ENCODE measurements at regions not wholly inside any gene's neighbourhood (a gene's known extent, or its start where the extent isn't known, plus 50 kb on each side); places are given as distances from the start of the nearest gene placed in this dataset.

DNA sequence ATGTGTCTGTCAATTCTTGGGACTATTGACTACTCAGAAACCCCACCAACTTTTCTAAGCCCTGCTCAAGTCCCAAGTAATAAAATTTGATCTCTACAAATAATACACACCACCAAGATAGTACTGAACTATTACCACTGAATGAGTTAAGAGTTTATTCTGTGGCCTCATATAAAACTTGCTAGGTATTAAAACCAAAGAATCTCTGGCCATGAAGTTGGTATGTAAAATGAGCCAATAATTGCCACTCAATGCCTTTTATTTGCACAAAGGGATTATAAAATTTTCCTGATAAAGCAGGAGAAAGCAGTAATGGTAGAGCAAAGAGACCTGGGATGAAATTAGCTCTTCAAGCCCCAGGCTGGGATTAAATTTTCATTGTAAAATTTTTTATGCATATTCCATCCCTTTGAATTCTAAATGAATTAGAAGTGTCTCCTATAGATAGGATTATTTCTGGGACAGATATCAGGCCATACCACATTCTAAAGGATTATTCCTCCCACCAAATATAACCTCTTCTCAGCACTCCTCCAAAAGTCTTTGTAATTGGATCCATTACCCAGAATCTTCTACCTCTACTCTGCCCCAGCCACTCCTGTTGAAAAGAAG, 450.5 kb upstream of the ACVR2A start:
- no peak for DNase-seq

DNA sequence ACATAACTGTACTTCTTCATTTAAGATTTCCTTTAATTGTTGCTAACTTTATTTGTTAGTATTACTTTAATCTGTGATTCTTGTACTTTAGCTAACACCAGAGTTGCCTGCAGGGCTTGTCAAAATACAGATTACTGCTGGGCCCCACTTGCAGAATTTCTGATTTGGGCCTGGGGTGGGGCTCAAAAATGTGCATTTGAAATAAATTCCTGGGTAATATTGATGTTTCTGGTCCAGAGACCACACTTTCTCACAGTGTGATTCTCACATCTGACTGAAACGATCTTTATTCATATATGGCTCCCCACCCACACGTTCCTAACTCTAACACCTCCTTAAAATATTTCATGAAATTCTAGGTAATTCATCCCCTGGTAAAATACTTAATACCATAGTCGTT, 452.6 kb upstream of the ACVR2A start:
- DNase-seq = no peak

DNA sequence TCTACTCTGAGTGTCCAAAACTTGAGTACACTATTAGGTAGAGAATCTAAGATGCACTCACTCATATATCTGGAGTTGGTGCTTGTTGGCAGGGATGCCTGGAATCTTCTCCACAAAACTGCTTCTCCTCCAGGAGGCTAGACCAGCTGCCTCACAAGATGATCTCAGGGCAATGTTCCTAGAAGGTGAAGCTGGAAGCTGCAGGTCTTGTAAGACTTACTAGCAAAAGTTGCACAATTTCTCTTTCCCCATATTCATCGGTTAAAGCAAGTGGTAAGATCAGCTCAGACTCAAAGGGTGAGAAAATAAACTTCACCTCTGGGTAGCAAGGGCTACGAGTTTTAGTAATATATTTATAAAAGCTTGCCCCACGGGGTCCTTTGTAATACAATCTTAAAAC, 454.4 kb upstream of the ACVR2A start:
- no peak for DNase-seq

DNA sequence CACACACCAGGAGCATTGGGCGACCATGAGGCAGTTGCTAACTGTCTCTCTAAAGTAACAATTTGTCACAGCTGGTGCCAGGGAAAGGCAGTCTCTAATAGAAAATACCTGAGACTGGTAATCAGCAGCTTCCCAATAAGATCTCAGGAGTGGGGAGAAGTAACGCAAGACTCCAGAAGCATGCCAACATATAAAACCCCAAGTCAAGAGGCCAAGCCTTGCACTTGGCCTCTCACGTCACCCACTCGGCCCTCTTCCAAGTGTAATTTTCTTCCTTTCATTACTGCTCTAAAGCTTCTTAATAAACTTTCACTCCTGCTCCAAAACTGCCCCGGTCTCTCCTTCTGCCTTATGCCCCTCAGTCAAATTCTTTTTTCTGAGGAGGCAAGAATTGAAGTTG, 455.6 kb upstream of the ACVR2A start:
- DNase-seq = no peak

DNA sequence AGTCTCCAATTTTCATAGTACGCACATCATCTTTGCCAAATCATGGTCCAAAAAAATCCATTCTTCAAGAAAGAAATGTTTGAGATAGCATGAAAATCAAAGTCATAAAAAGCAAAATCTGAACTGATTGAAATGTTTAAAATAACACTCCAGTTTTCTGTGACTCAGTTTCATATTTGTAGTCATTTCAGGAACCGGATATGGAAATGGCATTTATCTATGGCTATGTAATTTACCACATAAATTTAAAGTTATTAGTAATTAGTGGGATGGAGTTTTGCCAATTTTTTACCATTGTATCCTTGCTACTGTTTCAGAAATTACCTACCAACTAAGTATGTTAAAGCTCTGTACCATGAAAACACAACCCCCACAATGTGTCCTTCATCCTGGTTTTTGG, 456.6 kb upstream of the ACVR2A start:
- DNase-seq = no peak

DNA sequence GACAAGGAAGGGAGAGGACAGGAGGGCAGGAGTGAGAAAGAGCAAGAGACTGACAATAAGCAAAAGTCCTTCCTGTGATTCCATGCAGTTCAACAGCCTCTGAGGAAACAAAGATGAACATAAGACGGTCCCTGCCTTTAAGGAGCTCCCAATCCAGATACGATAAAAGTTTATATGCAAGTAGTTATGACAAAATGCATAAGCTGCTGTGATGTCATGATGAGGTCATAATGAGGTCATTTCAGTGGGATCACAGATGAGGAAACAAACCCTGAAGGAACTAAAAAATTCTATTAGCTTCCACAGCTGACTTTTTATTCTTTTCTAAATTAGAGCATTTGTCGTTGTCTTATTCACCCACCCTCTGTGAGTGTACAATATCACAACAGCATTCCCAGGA, 458.5 kb upstream of the ACVR2A start:
- DNase-seq = no peak

DNA sequence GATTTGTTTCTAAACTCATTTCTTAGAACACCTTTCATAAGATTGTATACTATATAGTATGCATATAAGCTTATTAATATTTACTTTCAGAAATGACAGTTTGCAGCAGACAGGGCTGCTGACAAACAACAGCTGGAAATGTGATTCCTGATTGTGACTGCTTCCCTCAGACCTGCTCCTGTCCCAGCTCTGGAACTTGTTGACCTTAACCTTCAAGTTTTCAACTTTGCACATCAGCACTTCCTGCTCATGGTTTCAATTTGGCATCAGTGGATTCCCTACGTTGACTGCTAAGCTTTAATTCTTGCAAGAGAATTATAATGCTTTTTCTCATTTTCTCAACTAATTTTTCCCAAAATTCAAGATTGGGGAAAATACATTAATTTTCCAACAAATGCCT, 459.2 kb upstream of the ACVR2A start:
- no peak for DNase-seq

DNA sequence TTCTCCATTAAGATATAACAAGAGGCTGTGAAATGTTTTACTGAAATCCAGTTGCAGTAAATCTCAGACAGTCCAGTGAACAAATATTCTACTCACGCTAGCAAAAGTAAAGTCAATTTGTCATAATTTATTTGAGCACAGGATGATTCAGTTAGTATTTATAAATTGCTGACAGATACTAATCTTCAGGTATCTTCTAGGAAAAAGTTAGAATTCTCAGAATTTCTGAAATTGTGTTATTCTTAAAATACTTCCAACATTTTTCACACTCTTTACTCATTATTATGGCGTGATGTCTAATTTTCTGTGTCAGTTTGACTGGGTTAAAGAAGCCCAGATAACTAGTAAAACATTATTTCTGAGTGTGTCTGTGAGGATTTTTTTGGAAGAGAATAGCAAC, 460.2 kb upstream of the ACVR2A start:
- no peak for DNase-seq

DNA sequence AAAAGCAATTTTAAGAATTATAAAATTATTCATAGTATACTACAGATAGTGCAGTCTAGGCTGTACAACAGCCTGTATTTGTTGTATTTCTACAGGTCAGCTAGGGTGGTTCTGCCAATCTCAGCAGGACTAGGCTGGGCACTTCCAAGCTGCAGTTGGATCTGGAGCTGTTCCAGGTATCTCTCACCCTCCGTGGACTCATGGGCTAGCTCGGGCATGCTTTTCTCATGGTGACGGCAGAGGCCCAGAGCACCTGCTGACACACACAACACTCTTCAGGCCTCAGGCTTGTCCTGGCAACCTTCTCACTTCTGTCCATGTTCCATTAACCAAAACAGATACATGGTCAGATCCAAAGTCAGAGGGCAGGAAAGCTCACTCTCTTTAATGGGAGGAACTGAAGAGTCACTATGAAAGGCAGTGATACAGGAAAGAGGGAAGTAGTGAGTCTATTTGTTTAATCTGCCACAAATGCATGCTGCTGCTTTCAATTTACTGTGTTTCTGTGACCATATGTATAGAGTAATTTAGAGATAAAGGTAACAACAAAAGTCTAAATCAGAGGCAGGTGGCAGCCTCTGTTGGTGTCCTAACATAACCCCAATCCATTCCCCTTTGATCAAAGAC, 462.4 kb upstream of the ACVR2A start:
- DNase-seq = no peak

DNA sequence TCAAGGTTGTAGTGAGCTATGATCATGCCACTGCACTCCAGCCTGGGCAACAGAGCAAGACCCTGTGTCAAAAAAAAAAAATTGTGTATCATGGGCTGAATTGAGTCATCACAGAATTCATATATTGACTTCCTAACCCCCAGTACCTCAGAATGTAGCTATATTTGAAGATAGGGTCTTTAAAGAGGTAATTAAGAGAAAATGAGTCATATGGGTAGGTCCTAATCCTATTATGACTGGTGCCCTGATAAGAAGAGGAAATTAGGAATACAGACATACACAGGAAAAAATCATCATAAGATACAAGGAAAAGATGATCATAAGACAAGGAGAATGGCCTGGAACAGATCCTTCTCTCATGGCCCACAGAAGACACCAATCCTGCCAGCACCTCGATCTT, 466.4 kb upstream of the ACVR2A start:
- DNase-seq = no peak

DNA sequence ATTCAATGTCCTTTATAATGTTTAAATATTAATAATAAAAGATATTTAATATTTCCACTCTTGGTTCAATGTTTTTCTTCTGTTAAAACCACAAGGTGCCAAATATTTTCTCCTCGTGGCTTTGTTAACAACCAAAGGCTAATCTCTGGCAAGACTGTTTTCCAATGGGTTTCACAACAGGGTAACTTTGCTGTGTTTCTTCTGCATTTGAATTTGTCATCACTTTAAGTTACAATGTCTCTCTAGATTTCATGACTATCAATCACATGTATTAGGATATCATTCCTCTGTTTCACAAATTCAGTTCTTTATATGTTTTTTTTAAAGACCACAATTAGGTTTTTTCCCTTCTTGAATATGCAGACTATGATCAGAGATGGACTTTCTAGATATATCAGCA, 469.8 kb upstream of the ACVR2A start:
- DNase-seq = no peak

DNA sequence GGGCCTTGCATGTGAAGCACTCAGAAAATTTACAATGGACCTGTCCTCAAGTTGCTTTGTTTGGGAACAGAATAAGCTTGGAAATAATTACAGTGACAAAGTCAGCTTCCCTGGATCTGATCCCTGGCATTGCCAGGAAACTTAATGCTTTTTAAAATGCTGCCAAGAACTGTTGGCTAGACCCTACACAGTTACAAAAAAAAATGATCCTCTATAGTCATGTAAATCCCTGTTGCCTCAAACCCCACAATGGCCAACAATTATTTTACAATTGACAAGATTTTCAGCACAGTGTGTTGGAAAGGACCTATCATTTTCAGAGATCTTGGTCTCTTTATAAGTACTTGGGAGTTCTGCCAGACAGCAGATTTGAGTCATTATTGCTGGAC, 470.4 kb upstream of the ACVR2A start:
- no peak for DNase-seq

DNA sequence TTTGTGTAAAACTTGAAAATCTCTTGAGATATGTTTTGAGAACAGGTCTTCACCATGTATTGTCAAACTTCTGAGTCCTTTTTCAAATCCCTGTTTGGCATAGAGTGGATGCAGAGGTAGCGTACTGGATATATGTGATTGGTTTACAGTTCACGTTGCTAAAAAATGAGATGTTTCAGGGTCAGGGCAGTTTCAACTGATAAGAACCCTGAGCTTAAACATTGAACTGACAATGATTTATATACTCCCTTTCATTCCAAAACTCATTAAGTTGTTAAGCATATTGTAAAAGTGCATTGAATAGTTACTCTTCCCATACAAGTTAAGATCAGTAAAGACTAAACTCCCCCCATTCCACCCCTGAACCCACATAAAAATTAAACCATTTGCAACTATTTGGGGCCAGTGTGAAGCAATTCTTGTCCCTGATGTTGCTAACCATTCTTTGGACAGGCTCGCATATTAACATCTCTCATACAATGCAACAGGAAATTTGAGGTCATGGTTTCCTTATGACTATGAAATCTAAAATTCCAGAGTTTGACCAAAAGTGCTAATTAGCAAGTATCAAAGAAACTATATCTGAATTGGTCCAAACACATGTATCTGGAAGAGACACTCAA, 470.9 kb upstream of the ACVR2A start:
- no peak for DNase-seq

DNA sequence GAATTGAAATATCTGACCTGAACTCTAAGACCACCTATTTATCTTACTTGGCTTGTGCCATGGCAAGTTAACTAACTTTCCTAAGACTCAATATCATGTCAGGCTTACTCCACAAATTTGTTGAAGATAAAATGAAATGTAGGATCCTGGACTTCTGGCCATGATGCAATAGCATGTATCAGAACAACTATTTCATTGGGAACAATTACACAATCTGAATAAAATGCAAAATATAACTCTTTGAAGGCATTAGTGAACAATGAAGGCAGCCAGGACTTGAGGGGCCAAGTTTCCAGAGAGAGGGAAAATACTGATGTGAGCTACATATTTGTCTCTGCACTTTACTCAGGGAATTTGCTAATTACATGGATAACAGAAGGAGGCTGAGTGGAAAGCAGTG, 476.5 kb upstream of the ACVR2A start:
- DNase-seq = no peak

DNA sequence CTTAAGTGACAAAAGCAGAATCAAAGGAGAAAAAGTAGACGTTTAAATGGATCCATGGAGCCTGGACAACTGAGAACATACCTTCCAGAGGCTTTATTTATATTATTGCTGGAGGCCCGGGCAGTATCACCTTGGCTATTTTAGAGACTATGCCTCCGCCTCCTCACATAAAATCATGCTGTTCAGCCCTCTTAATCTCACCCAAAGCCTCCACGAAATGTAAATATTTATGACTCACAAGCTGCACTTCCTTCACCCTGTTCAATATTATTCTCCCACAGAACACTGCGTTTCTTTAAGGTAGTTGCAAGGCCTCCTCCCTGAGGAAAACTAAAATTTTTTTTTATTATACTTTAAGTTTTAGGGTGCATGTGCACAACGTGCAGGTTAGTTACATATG, 478.6 kb upstream of the ACVR2A start:
- DNase-seq = no peak

DNA sequence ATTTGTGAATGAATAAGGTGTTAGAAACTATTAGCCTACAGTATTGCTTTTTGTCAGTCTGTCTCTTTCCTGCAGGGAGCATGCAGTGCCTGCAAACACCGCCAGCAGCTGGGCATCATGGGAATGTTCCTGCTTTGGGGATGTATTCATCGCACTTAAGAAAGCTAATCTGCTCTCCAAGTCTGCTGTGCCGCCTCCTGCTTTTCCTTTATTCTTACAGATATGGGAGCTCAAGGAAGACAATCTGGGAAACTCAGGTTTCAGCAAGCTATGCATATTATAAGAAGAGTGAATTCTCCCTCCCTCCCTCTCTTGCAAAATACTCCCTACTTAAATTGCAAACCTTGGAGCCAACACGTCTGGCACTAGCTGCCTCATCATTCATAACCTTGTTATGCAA, 479.2 kb upstream of the ACVR2A start:
- DNase-seq = no peak

DNA sequence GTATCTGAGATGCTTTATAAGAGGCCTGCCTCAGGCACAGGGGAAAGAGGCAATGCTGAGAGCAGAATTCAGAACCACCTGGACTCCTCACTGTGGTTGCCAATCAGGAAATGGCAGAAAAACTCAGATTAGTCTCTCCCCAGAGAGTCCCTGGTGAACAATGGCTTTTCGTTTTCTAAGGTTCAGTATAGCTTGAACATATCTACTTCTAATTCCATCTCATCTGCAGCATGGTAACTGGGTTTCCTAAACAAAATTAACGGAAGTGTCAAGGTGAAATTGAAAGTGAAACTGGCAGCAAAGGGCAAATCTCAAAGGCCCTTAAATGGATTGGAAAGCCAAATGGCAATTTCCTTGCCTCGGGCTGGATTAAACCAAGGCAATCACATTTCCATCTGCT, 480.2 kb upstream of the ACVR2A start:
- no peak for DNase-seq

DNA sequence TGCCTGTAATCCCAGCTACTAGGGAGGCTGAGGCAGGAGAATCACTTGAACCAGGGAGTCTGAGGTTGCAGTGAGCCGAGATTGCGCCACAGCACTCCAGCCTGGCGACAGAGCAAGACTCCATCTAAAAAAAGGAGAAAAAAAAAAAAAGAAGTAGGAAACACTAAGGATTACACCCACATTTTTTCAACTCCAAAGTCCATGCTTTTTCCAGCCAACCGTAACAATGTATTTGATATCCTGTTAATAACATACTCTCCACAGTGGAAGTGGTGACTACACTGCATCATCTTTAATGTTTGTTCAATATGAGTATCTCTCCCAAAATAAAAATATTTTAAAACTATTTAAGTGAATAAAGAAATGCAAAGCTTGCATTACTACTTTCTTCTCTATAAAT, 481.6 kb upstream of the ACVR2A start:
- DNase-seq = no peak

DNA sequence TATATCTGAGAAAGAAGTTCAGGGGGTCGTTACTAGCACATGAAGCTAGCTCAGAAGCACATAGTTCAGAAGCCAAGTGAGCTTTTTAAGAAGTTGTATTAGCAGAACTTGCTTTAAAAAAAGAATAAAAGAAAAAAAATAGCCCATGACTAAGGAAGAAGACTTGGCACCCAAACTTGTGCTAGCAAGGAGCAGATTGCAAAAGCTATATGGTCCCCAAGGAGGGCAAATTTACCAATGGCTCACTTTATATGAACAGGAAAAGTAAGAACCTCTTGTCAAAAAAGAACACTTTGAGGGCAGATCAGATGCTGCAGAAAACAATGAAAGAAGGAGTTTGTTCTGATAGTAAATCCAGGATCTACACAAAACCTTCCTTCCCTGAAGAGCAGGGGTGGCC, 486.5 kb upstream of the ACVR2A start:
- DNase-seq = no peak

DNA sequence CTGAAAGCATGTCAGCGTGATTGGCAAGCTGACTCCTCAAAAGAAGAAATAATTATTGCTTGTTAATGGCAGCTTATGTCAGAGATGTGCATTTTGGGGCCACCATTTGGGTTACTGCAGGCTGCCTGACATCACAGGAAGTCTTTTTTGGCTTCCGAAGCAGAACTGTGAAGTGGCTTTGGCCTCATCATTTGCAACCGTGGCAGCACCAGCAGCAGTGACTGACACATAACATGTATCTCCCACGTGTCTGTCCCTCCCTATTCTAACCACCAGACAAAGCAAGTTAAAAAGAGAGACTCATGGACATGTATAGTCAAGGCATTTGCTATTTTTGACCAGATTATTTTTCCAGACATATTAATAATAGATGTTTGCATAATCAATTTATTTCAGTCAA, 488.7 kb upstream of the ACVR2A start:
- no peak for DNase-seq

DNA sequence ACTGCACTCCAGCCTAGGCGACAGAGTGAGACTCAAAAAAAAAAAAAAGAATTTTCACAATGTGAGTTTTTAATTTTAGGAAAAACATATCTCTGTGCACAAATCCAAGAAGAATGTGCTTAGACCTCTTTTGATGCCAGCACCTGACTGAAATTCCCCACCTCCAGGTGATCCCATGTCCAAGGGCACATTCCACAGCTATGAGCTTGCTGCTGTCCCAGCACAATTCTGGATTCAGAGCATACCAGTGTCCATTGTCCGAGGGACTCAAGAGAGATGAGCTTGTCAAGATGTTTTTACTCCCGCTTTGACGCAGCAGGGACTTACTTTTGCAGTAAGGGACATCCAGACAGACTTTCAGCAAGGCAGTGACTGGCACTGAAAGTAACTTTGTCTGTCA, 489.1 kb upstream of the ACVR2A start:
- DNase-seq = no peak

DNA sequence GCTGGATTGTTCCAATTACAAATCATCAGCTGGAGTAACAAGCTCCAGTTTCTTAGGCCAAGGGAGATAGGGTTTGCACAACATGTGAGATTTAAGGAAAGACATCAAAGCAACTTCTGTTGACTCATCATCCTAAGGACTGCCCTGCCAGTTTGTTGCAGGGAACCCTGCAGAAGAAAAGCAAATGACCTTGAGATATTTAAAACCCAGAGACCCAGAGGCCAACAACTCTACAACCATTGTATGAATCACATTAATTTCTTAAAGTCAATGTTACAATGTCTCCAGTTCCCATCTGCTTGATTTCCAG, 491.8 kb upstream of the ACVR2A start:
- no peak for DNase-seq

DNA sequence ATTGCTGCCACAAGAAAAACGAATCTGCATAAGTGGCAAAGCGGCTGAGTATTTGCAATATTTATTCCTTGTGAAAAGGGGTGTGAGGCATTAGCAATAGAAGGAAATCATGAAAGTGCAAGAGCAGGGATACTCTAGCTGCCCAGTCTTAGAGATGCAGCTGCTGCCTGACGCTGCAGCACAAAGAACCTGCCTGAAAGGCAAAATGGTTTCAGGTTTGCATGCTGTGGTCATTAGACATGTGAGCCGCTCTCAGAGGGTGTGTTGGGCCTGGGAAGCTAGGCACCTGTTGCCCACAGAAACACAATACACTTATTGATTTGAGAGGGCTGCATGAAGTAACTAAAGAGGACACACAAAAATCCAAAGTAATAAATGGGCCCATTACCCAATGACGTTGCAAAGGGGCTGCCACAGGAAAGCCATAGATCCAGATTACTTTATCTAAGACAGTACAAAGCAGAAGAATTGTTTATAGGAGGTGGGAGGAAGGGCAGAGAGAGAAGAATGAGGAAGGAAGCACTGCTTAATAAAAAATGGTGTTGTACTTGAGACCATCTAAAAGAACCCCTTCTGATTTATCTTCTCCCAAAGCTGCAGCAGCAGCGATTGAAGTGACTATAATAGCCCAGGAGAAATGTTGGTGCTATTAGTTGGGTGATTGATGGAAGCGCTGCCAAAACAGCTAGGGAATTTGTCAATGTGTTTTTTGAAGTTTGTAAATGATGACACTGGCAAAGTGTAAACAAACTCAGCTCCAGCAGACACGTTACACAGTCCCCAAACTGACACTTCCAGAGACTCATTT, 492.4 kb upstream of the ACVR2A start:
- DNase-seq = no peak

DNA sequence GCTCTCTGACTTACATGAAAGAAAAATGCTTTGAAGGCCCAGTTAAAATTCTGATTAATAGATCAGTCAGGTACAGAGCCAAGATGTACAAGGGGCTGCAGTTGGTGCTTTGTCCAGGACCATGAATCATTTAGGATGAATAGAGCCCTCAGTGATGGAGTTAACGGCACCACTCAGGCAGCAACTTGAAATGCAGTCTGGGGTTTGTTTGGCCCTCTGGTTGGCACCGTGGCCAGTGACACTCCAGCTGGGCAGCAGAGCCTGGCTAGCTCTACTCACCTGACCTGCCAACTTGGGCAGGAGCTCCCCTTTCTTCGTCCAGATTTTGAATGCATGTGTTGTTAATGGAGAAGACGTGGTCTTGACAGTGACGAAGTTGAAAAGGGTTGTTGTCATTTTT, 493.0 kb upstream of the ACVR2A start:
- DNase-seq = no peak
